GM19043 (cell line): ENCODE measurements at regions not wholly inside any gene's neighbourhood (a gene's known extent, or its start where the extent isn't known, plus 50 kb on each side); places are given as distances from the start of the nearest gene placed in this dataset.

Experiments
- ATAC-seq: cut with Tn5 transposase; IDR thresholded peaks from one replicate; pipeline ENCODE4 v1.9.1; 2021; ENCODE audit warnings: low read depth; ENCODE audit not compliant: unreplicated experiment

DNA sequence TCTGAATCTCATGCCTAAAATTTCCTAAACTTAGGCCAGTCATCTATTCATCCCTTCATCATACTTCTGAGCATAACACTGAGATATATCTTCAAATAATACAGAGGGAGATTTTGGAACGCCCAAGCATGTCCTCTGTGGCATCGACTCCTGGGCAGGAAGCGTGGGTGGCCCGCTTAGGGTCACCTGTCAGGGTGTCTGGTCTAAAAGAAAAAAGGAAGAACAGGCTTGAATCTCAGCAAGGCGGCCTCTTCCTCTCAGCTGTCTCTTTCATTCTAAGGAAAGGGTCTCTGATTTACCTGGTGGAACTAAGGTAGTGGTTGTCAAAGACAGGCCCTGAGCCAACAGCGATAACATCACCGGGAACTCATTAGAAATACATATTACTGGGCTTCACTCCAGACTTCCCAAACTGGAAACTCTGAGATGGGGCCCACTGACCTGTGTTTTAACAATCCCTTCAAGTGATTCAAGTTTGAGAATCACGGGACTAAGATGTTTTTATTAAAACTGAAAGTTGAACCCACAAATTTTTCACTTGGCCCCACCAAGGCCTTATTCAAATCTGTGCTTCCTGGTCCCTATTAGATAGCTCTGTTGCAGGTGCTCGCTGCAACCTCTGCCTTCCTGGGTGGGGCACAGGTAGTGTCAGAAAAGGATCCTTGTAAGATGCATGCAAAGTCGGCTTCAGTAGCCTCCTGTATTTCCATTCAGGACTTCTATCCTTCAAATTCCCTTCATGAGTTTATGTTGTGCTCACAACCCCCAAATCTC is 162.3 kb upstream of the CCDC68 start:
- peak; percentile 66 for ATAC-seq

DNA sequence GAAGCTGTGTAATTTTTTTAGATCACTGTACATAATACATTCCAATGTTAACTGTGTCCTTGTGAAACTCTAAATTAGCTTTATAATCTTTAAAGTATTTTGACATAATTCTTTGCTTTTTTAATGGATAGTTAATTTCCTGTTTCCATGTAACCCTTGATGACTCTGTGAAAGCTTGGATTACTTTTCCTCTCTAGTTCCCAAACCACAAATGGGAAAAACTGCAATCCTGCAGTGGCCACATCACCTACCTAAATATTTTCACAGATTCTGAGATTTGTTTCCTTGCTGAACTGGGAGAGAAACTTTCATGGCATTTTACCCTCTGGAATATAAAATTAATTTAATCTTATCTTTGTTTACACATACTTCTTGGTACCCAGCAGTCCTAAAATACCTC is 161.6 kb upstream of the CCDC68 start:
- no peak for ATAC-seq

DNA sequence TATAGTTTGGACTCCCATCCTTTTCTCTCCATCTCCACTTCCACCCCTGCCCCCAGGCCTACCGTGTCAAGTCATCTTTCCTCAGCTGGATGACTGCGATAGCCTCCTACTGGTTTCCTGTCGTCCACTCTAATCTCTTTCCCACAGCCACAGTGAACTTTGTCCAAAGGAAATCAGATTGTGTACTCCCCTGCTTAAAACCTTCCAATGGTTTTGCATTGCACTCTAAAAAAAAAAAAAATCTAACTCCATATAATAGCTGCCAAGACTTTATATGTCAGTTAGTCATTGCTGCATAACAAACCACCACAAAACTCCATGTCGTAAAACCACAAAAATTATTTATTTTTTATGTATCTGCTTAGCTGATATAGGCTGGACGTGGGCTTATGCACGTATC is 160.2 kb upstream of the CCDC68 start:
- ATAC-seq, result no peak

DNA sequence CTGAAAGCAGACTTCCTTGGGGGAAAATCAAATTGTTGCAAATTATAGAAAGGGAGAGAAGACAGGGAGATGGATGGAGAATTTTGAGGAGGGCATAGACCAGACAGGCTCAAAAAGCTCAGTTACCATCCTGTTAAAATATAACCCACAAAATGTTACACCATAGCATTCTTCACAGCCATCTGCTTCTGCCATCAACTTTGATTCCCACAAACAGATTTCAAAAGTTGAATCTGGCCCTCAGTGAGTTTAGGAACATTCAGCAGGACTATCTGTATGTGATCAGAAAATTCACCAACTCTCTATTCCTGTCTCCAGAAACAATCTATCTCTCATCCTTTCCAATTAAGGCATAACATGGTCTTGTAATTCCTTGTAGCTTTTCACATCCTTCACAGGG is 159.8 kb upstream of the CCDC68 start:
- ATAC-seq, result no peak

DNA sequence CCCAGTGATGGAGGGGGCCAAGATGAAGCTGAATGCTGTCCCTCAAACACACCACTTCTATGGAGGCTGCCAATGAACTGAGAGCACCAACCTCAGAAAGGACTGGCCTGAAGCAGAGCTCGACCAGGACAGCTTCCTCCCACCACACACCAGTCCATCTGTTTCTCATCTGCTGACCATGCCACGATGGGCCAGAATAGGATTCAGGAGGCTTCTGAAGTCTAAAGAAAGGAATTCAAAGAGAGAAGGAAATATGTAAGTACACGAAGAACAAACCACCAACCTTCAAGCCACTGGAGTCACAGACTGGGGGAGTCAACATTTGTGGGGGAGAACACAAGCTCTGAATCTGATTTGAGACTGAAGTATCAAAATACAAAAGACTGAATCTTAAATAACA is 157.6 kb upstream of the CCDC68 start:
- ATAC-seq, result no peak

DNA sequence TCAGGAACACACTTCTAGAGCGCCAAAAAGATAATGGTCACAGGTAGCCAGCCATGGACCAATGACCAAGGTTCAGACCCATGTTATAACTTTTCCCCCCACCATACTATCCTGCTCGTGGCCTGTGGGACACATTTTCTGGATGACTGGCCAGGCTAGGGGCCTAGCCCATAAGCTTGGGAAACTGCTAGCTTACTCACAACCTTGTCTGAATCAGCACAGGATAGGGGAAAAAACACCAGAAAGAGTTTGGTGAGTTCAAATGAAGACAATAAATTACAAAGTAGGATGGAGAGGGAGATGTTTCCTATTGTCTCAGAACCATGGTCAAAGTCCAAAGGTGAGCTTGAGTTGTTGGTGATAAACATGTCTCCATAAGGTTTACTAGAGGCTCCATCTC is 156.3 kb upstream of the CCDC68 start:
- ATAC-seq, result no peak

DNA sequence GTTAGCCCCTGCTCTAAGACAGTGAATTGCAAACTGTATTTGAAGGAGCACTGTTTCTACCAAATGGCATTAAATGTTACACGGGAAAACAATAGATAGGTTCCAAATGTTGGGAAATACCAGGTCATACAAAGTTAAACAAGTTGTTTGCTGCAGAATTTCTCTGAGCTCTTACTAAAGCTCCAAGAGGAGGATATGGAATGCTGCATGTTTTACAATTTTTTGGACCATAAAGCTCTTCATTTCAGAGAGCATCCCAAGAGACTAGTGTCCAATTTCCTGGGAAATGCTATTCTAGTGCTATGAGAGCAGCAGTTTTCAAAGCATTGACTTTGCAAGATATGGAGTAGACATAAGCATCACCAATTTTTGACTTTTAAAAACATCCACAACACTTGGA is 155.6 kb upstream of the CCDC68 start:
- ATAC-seq, result no peak

DNA sequence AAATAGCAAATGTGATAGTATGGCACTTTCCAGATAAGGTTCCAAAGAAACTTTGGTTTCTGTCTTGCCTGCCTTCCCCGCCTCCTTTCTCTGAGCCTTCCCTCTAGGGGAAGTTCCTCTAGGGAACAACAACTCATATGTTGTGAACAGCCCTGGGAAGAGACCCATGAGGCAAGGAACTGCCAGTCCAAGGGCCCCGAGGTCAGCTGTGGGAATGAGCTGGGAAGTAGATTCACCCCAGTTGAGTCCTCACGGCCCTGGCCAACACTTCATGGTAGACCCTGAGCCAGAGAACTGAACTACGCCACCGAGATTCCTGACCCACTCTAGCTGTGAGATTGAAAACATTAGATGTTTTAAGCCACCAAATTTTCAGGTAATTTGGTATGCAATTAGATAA is 154.5 kb upstream of the CCDC68 start:
- ATAC-seq, result no peak

DNA sequence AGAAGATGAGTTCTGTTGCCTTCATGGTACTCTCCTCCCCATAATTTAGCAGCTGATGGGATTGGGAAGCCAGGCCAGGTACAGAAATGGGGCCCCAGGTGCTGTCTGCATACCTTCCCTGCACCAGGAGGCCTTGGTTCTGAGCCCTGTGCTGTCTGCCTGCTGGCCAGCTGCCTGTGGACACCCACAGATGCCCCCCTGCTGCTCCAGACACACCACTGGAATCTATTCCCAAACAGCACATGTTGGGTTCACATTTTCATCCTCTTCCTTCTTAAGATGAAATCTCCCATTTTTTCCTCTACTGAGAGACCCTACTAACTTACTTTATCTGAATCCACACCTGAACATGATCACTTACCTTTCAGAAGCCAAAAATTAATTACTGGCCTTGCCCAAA is 152.0 kb upstream of the CCDC68 start:
- no peak for ATAC-seq

DNA sequence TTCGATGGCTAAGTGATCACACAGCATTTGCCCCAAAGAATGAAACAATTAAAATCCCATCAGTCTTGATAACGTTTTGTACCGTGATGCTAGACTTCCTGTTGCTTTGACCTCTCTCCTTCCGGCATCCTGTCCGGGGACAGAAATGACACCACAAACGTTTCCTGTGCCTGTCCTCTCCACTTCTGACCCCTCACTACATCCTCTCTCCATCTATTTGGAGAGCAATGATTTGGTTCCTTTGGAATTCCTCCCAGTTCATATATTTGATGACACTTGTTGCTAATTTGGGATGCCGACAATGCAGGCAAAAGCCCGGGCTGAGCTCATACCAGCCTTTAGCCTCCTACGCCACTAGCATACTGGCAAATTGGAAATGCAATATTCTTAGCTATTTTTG is 151.2 kb upstream of the CCDC68 start:
- no peak for ATAC-seq

DNA sequence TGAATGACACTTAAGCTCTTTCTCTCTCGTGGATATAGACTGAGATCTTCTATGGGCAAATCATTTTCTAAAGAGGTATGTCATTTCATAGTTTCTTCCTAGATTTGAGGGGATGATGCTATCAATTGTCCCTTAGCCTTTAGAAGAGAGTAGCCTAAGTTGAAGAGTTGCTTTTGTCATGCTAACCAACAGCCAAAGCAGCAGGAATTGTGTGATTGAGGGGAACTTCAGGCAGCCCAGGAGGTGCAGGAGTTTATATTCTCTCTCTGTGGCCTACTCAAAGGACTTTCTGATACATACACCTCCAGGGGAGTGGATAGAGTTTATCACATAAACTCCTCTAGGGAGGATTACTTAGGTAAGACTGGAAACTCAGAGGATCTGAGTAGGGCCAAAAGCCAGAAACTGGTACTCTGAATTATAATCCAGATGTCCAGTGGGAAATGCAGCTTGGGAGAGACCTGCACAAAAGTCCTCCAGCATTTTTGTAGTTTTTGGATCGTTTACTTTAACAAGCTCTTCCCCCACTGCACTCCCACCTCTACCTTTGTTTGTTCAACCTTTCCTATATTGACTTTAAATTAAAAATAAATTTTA is 150.7 kb upstream of the CCDC68 start:
- no peak for ATAC-seq

DNA sequence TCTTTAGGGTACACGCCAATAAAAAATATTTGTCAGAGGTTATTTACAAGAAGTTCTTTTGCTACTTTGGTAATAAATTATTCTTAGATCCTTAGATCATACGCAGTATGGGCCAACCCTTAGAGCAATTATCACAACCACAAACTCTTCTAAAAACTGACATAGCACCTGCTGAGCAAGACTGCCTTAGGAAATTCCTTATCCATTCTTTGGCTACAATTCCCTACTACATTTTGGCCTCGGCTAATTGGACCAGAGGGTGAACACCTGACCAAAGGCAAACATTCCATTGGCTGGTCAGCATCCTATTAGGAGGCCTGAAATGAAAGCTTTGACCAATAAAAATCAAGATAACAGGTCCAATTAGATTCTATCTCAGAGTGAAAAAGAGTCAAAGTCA is 147.6 kb upstream of the CCDC68 start:
- no peak for ATAC-seq

DNA sequence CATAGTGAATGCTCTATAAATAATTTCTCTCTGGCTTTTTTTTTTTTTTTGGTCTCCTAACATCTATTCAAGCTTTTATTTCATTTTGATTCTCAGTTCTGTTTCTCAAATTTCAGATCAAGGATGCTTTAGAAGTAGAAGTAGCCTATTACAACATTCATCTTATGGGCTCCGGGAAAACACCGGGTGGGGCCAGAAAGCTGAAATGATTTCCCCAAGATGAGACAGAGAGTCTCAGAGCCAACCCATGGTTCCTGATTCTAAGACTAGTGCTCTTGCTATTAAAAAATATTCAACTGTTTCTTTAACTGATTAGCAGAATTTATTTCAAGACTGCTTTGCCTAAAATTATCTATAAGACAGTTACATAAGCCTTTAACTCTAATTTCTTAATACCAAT is 147.2 kb upstream of the CCDC68 start:
- no peak for ATAC-seq

DNA sequence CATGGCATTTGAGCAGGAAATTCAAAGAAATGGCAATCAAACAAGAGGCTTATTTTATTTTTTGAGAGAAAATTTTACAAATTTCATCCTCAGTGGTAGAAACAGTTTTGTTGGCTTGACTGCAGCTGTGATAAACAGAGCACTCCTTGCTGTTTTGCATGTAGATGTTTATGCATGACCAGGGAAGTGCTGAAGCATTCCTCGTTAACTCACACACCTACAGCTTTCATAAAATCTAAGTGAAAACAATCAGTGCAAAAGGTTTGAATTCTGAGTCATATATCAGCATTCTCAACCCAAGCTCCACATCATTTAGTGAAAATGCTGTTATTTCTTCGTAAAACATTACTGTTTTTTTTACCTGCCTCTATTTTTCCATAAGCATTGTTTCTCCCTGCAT is 146.6 kb upstream of the CCDC68 start:
- no peak for ATAC-seq

DNA sequence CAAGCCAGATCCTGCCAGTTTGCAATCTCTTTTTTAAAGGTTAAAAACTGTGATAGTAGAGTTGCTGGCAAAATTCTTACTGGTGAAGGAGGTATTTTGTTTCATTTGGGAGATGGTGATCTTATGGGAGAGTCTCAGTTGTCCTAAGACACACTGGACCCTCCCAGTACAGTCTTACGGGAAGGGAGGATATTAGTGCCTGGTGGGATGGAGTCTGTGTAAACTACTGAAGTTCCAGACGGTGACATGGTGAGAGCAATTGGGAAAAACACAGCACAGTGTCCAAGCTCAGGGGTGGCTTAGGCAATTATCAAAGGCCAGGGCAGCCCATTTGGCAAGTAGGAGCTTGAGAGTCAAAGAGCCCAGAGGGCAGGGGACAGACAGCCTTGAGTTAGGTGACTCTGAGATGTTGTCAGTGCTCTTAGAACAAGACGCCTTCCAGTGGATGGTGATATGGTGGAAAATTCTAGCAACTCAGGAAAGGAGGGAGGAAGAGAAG is 143.7 kb upstream of the CCDC68 start:
- no peak for ATAC-seq

DNA sequence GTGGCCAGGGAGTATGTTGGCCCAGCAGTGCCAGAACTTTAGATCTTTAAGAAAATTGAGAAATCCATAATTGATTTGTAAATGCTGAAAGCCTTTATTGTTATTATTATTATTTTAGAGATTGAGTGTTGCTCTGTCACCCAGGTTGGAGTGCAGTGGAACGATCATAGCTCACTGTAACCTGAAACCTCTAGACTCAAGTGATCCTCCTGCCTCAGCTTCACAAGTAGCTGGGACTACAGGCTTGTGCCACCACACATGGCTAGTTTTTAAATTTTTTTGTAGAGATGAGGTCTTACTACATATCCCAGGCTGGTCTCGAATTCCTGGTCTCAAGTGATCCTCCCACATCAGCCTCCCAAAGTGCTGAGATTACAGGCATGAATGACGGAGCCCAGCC is 143.2 kb upstream of the CCDC68 start:
- ATAC-seq, result no peak

DNA sequence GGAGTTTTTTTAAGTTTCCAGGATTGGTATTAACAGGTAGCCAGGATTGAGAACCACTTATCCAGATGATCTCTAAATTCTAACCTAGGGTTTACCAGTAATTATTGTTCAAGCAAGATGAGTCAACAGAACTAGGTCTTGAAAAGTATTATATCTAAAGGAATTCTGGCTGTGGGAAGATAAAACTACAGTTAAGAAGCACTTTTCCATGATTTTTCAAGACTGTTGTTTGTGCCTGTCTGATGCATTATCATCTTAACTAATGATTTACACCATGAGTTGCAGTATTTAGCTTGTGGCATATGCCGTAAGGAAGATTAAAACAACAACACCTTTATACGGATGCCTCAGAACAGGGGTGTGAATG is 142.2 kb upstream of the CCDC68 start:
- no peak for ATAC-seq

DNA sequence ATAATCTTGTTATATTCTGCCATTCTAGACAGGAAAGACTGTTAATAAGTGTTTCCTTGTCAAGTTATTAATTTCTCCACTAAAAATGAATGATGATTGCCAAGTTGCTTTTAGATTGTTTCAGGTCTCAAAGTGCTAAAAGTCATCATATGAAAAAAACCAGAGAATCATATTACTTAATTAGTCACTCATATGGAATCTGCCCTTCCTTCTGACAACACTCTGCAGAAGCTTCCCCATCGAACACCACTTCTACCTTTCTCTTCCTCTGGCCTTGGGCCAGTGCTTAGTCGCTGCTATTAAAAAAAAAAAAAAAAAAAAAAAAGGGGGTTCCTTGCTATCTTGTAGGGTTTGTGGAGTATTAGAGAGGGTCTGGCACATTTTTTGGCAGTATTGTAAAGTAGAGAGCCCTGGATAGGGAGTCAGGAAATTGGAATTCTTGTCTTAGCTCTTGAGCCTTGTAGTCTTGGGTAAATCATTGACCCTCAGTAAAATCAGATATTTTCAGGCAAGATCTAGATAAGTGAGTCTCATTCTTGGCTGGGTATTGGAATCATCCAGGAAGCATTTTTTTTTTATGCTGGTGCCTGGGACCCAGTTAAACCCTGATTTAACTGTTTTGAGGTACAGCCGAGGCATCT is 141.7 kb upstream of the CCDC68 start:
- no peak for ATAC-seq

DNA sequence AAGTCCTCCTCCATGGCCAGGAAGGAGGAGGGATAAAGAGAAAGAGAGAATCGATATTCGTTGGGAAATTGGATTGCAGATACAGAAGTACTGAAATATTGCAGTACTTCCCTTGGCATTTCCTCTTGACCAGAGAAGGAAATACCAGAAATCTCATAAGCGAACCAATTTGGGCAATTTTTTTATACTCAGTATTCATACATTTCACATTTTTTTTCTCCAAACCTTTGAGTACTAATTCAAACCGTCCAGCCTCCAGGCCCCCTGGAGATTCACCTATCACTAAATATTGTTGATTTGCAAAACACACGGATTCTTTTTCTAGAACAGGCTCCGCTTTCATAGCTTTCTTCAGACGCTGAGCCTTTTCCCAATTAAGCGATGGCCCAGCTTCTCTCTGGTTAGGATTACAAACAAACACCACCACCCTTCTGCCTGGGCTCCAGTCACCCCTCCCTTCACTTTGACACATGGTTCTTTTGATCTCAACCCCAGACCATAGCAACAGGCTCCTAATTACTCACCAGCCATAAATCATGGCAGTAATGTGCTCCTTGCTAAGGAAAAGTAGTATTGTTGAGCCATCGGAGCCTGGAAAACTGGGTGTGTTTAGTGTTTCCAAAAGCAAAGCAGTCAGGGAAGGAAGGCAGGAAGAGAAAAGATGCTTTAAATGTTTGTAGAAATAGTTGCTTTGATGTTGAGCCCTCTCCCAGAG is 138.4 kb upstream of the CCDC68 start:
- ATAC-seq, result no peak

DNA sequence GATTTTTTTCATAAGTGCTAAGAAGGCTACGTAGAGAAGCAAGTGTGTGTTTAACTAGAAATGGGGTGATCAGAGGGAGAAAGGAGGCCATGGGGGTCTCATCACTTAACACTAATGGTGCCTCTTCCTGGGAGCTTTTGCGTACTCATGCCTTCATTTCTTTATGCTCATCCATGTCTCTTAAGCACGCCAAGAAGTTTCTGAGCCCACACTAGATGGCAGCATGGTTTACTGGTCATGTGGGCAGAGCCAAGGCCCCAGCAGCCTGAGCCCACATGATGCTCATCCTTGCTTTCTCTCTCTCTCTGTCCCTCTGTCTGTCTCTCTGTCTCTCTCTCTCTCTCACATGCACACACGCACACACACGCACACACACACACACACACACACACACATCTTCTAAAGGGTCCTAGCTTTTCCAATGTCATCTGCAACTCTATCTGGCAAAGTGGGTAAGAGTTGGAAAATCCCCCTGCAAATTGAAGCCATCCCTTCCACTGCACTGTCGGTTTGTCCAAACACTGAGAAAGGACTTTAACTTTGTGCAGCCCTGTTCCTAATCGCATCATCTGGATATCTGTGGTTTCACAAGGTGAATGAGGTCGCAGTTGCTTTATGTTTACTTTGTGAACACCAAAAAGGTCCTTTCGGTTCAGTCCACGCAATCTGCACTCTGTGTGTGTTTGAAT is 137.1 kb upstream of the CCDC68 start:
- ATAC-seq, result no peak

DNA sequence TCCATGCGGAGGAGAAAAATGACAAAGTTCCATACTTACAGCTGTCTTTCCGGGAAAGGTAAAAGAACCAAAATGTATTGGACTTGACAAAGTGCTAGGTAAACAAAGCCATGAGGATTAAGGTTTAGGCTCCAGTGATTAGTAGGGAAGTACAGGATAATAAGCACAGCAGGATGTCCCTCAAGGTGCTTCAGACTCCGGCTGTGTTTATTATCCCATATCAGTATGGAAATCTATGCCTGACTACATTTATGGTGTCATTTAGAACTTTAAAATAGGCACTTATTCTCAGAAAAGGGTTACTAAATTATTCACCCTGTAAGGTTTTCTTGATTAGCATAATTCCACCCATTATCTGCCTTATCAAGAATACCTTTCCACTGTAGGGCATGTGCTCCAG is 136.3 kb upstream of the CCDC68 start:
- no peak for ATAC-seq
